Testis (tissue), 2 donors: ENCODE measurements at regions not wholly inside any gene's neighbourhood (a gene's known extent, or its start where the extent isn't known, plus 50 kb on each side); places are given as distances from the start of the nearest gene placed in this dataset.
"Not testable (repeated sequence)": the region's sequence is repeated elsewhere in the genome, so short reads cannot be mapped to it uniquely, and the experiment has no call there.

ENCODE experiments used
- CTCF ChIP-seq, 3 experiments: fragments of 450-650 bp in 2 of 3; fragments of 200-600 bp in 1 of 3; sonication (generic) in 1 of 3; IDR thresholded peaks; one replicate each; pipeline ENCODE4 v1.5.1; 2016 to 2019; ENCODE audit warnings: antibody characterized with exemption in 3 of 3, mild to moderate bottlenecking in 2 of 3, moderate library complexity in 1 of 3
- POLR2A ChIP-seq: fragments of 450-650 bp; IDR thresholded peaks from one replicate; pipeline ENCODE4 v1.6.1; 2017; ENCODE audit warnings: antibody characterized with exemption, mild to moderate bottlenecking, moderate library complexity

GRCh38 chr21:28013123-28013522 is 979.6 kb downstream of the LTN1 start:
- not testable (repeated sequence) for TF ChIP-seq CTCF (IDR thresholded peaks at IDR 0.05); POLR2A
